Body of pancreas (tissue), 4 donors: ENCODE measurements at regions not wholly inside any gene's neighbourhood (a gene's known extent, or its start where the extent isn't known, plus 50 kb on each side); places are given as distances from the start of the nearest gene placed in this dataset.
"Not testable (repeated sequence)": the region's sequence is repeated elsewhere in the genome, so short reads cannot be mapped to it uniquely, and the experiment has no call there.

Experiments used
- ATAC-seq: fragments of 150-250 bp; one replicate; pipeline ENCODE4 v1.9.1; 2016
- DNase-seq, 4 donors: peaks; one replicate each; pipeline ENCODE4 v3.0.0-alpha.2; 2019
- H3K27ac ChIP-seq, 4 donors: fragments of 200-600 bp; sonication (generic); 1 replicate in 3 of 4; 2 replicates in 1 of 4; pipeline versions ENCODE4 v1.5.1 to v1.6.1; 2016 to 2019; ENCODE audit warnings: mild to moderate bottlenecking in 1 of 4, mixed read lengths in 1 of 4, moderate library complexity in 1 of 4
- H3K27me3 ChIP-seq, 2 donors: fragments of 200-600 bp; sonication (generic); one replicate each; pipeline ENCODE4 v1.6.0; 2016; ENCODE audit warnings: mild to moderate bottlenecking in 1 of 2
- H3K36me3 ChIP-seq, 2 donors: fragments of 200-600 bp; sonication (generic); replicated peaks in 1 of 2; 2 replicates each; pipeline ENCODE4 v1.5.1; 2016; ENCODE audit warnings: low read depth in 2 of 2; ENCODE audit not compliant: insufficient read depth in 1 of 2
- H3K4me1 ChIP-seq: fragments of 200-600 bp; sonication (generic); one replicate; pipeline ENCODE4 v1.6.0; 2016
- H3K4me3 ChIP-seq, 2 donors: fragments of 200-600 bp; sonication (generic); 1 replicate in 1 of 2; 2 replicates in 1 of 2; pipeline ENCODE4 v1.5.1; 2016 to 2019
- H3K9me3 ChIP-seq, 3 donors: fragments of 200-600 bp; sonication (generic); 1 replicate in 2 of 3; 2 replicates in 1 of 3; pipeline ENCODE4 v1.5.1; 2016
- CTCF ChIP-seq, 7 experiments: fragments of 450-650 bp in 4 of 7; fragments of 200-600 bp in 3 of 7; sonication (generic) in 3 of 7; IDR thresholded peaks; one replicate each; pipeline ENCODE4 v1.5.1; 2016 to 2019; ENCODE audit warnings: antibody characterized with exemption in 7 of 7
- POLR2A ChIP-seq, 3 donors: fragments of 450-650 bp; IDR thresholded peaks; one replicate each; pipeline ENCODE4 v1.6.1; 2016; ENCODE audit warnings: antibody characterized with exemption in 3 of 3, mild to moderate bottlenecking in 2 of 3
- WGBS, 2 donors: methylation state at CpG; one replicate each; pipeline ENCODE4 v1.1.5; 2017; 5-methylcytosine and 5-hydroxymethylcytosine counted together
- intact Hi-C: fragments of 100-400 bp; cut with DNase I; formaldehyde crosslinking; loops from one replicate; pipeline ENCODE4 v1.15.1; 2023

GRCh38 chr7:113306302-113306701, 187.9 kb upstream of the SMIM30 start:
- intact Hi-C loops, result no loop called here
- no peaks in the 10 kb centered on the region for H3K36me3 ChIP-seq
- 80 to 88% methylated on average over 2 of the region's 2 CpGs for WGBS, 2 donors
- no peaks in the 10 kb centered on the region for H3K9me3 ChIP-seq
- no peaks in the 10 kb centered on the region for H3K4me1 ChIP-seq
- no peak overlapping the region for H3K4me3 ChIP-seq
- TF ChIP-seq CTCF (IDR thresholded peaks at IDR 0.05) (no peak), POLR2A (IDR thresholded peaks at IDR 0.05) (no peak)
- H3K27me3 ChIP-seq, result no peaks in the 10 kb centered on the region
- DNase-seq, result no peak
- no peak overlapping the region for H3K27ac ChIP-seq
- ATAC-seq, result no peak

GRCh38 chr7:113304104-113304503, 185.8 kb upstream of the SMIM30 start:
- Histone ChIP-seq H3K4me3 (no peak overlapping the region), H3K27ac (no peak overlapping the region), H3K9me3 (peaks cover 0 to 2% (median 0%) of the 10 kb centered on the region in 3 donors), H3K27me3 (no peaks in the 10 kb centered on the region), H3K36me3 (no peaks in the 10 kb centered on the region), H3K4me1 (no peaks in the 10 kb centered on the region)
- ATAC-seq, result no peak
- DNase-seq, result no peak
- intact Hi-C loops, result no loop called here
- TF ChIP-seq CTCF (IDR thresholded peaks at IDR 0.05) (no peak), POLR2A (IDR thresholded peaks at IDR 0.05) (no peak)

GRCh38 chr7:113303388-113303787, 185.0 kb upstream of the SMIM30 start:
- not testable (repeated sequence) for ATAC-seq

GRCh38 chr7:113301983-113302382, 183.6 kb upstream of the SMIM30 start:
- no peak for ATAC-seq
- Histone ChIP-seq H3K27ac (no peak overlapping the region), H3K4me1 (peaks cover 5% of the 10 kb centered on the region), H3K27me3 (no peaks in the 10 kb centered on the region), H3K9me3 (peaks cover 0 to 3% (median 0%) of the 10 kb centered on the region in 3 donors), H3K4me3 (no peak overlapping the region), H3K36me3 (no peaks in the 10 kb centered on the region)
- DNase-seq, result no peak
- TF ChIP-seq CTCF (IDR thresholded peaks at IDR 0.05) (no peak), POLR2A (IDR thresholded peaks at IDR 0.05) (no peak)
- WGBS, 2 donors, result 80 to 83% methylated on average over 1 of the region's 1 CpG
- intact Hi-C loops, result no loop called here

More at GRCh38 chr7:113303388-113303787, 185.0 kb upstream of the SMIM30 start:
- H3K4me3 ChIP-seq, H3K27me3 ChIP-seq, DNase-seq, intact Hi-C loops, H3K9me3 ChIP-seq, H3K36me3 ChIP-seq, H3K4me1 ChIP-seq, H3K27ac ChIP-seq: not testable (repeated sequence)

GRCh38 chr7:113301141-113301540, 182.8 kb upstream of the SMIM30 start:
- no peak for DNase-seq
- no peak overlapping the region for H3K27ac ChIP-seq
- ATAC-seq, result no peak
- H3K9me3 ChIP-seq, result peaks cover 0 to 3% (median 0%) of the 10 kb centered on the region in 3 donors
- no peaks in the 10 kb centered on the region for H3K36me3 ChIP-seq
- intact Hi-C loops, result no loop called here
- no peak overlapping the region for H3K4me3 ChIP-seq
- H3K27me3 ChIP-seq, result no peaks in the 10 kb centered on the region
- TF ChIP-seq CTCF (IDR thresholded peaks at IDR 0.05), result no peak
- TF ChIP-seq POLR2A (IDR thresholded peaks at IDR 0.05), result no peak
- H3K4me1 ChIP-seq, result peaks cover 5% of the 10 kb centered on the region
- WGBS, 2 donors, result 80 to 83% methylated on average over 3 of the region's 3 CpGs
